HepG2 (cell line): ENCODE measurements at regions not wholly inside any gene's neighbourhood (a gene's known extent, or its start where the extent isn't known, plus 50 kb on each side); places are given as distances from the start of the nearest gene placed in this dataset.

Experiments
- ATAC-seq: fragments of 200-7000 bp; cut with Tn5 transposase; 3 replicates; pipeline ENCODE4 v1.9.1; 2020; ENCODE audit warnings: mild to moderate bottlenecking, moderate library complexity
- BruUV-seq: library from RNA; stranded (reverse); fragments of 400-500 nt; replicated peaks from 2 replicates; lab custom pipeline; 2021; lab: Mats Ljungman, UMichigan
- CTCF ChIA-PET: fragments of 300-600 bp; formaldehyde crosslinking; extraction: SDS; loops from one replicate; lab custom pipeline; 2021; ENCODE audit warnings: low total read pairs, inconsistent platforms, low intra/inter-chr PET ratio; lab: Yijun Ruan, JAX
- POLR2A ChIA-PET: fragments of 350-600 bp; sonication (Branson Sonifier 250); formaldehyde crosslinking; loops from one replicate; lab custom pipeline; 2020; ENCODE audit warnings: antibody characterized with exemption, inconsistent platforms; lab: Yijun Ruan, JAX
- DNase-seq: peaks from one replicate; pipeline ENCODE4 v3.0.0-alpha.2; 2015; ENCODE audit warnings: low spot score
- FAIRE-seq: peaks from 3 replicates; lab custom pipeline; 2011; peaks lifted over from hg19 to GRCh38; lab: Jason Lieb, UNC
- H2AFZ ChIP-seq: one replicate; pipeline ENCODE4 v1.6.1; 2011; ENCODE audit warnings: low read length, inconsistent platforms
- H3K27ac ChIP-seq: fragments of 300-600 bp; 3 replicates; pipeline ENCODE4 v1.8.0; 2011; ENCODE audit warnings: mixed run types, mild to moderate bottlenecking, mixed read lengths, low read length, inconsistent platforms; ENCODE audit not compliant: insufficient read depth; ENCODE audit errors: extremely low read length
- H3K27me3 ChIP-seq, 2 experiments: fragments of 200-600 bp in 1 of 2; 2 replicates in 1 of 2; 3 replicates in 1 of 2; pipeline versions ENCODE4 v1.6.0 to v1.8.0; 2011; ENCODE audit warnings: low read length in 2 of 2, mild to moderate bottlenecking in 2 of 2, moderate library complexity in 2 of 2, inconsistent platforms in 1 of 2; ENCODE audit not compliant: insufficient read depth in 2 of 2, control insufficient read depth in 1 of 2
- H3K36me3 ChIP-seq, 2 experiments: fragments of 200-600 bp in 1 of 2; replicated peaks in 1 of 2; 2 replicates in 1 of 2; 3 replicates in 1 of 2; pipeline versions ENCODE4 v1.5.1 to v1.8.0; 2011; ENCODE audit warnings: low read length in 2 of 2, inconsistent platforms in 1 of 2; ENCODE audit not compliant: insufficient read depth in 2 of 2, control insufficient read depth in 1 of 2
- H3K4me1 ChIP-seq: 2 replicates; pipeline ENCODE4 v1.5.1; 2012; ENCODE audit warnings: low read length, inconsistent platforms; ENCODE audit not compliant: insufficient read depth
- H3K4me2 ChIP-seq: 2 replicates; pipeline ENCODE4 v1.6.0; 2011; ENCODE audit warnings: low read depth, low read length, inconsistent platforms
- H3K4me3 ChIP-seq, 3 experiments: fragments of 200-600 bp in 1 of 3; sonication (generic), shearing (Covaris generic) in 1 of 3; replicated peaks in 1 of 3; 2 replicates each; pipeline ENCODE4 v1.5.1; 2011 to 2016; ENCODE audit warnings: low read length in 3 of 3, inconsistent platforms in 2 of 3, low read depth in 2 of 3, mild to moderate bottlenecking in 2 of 3, control low read depth in 1 of 3, mixed read lengths in 1 of 3; ENCODE audit not compliant: insufficient read depth in 1 of 3
- H3K79me2 ChIP-seq: one replicate; pipeline ENCODE4 v1.6.1; 2011; ENCODE audit warnings: low read length, inconsistent platforms; ENCODE audit not compliant: insufficient read depth
- H3K9ac ChIP-seq: 2 replicates; pipeline ENCODE4 v1.6.0; 2011; ENCODE audit warnings: mild to moderate bottlenecking, low read depth, low read length, inconsistent platforms; ENCODE audit not compliant: insufficient read depth
- H3K9me3 ChIP-seq: 2 replicates; pipeline ENCODE4 v1.5.1; 2012; ENCODE audit warnings: mild to moderate bottlenecking, low read length
- H4K20me1 ChIP-seq: 2 replicates; pipeline ENCODE4 v1.6.0; 2011; ENCODE audit warnings: inconsistent platforms, mild to moderate bottlenecking, low read length, moderate library complexity; ENCODE audit not compliant: insufficient read depth
- DPF2 ChIP-seq: sonication (generic); formaldehyde crosslinking; IDR thresholded peaks from 2 replicates; pipeline ENCODE4 v1.4.0; 2020; ENCODE audit warnings: mild to moderate bottlenecking, low read depth, missing genetic modification reagents, borderline replicate concordance
- MEIS2 ChIP-seq: sonication (generic); formaldehyde crosslinking; IDR thresholded peaks from 2 replicates; pipeline ENCODE4 v1.9.0; 2021; ENCODE audit warnings: mild to moderate bottlenecking, missing genetic modification reagents
- SNAI1 ChIP-seq: sonication (generic); formaldehyde crosslinking; IDR thresholded peaks from 2 replicates; pipeline ENCODE4 v1.5.0; 2020; ENCODE audit warnings: mild to moderate bottlenecking, missing genetic modification reagents, borderline replicate concordance
- ZFP82 ChIP-seq: sonication (generic); formaldehyde crosslinking; IDR thresholded peaks from 2 replicates; pipeline ENCODE4 v1.5.1; 2020; ENCODE audit warnings: mild to moderate bottlenecking, missing genetic modification reagents, borderline replicate concordance
- ZNF607 ChIP-seq: sonication (generic); formaldehyde crosslinking; IDR thresholded peaks from 2 replicates; pipeline ENCODE4 v1.5.1; 2020; ENCODE audit warnings: missing genetic modification reagents, mild to moderate bottlenecking, borderline replicate concordance
- WGBS: methylation state at CpG from one replicate; pipeline ENCODE4 v1.1.6; 2017; ENCODE audit warnings: low lambda C conversion rate; 5-methylcytosine and 5-hydroxymethylcytosine counted together
- in situ Hi-C: cut with HindIII; loops from 2 replicates; pipeline ENCODE4 v1.10.0; 2017; ENCODE audit warnings: low pct_unique_long_range_greater_than_20kb; ENCODE audit not compliant: extremely low pct_ligation_motif_present
- intact Hi-C: fragments of 100-400 bp; cut with micrococcal nuclease; formaldehyde crosslinking; loops from one replicate; pipeline ENCODE4 v1.10.0; 2022; ENCODE audit not compliant: unreplicated experiment
- TF ChIP-seq, protein P1 (sequence below): sonication (generic); formaldehyde crosslinking; IDR thresholded peaks from 2 replicates; pipeline ENCODE4 v1.4.0; 2020; ENCODE audit warnings: mild to moderate bottlenecking, missing genetic modification reagents
- TF ChIP-seq, protein P2 (sequence below): sonication (generic); formaldehyde crosslinking; IDR thresholded peaks from 2 replicates; pipeline ENCODE4 v1.5.0; 2020; ENCODE audit warnings: missing genetic modification reagents, mild to moderate bottlenecking, borderline replicate concordance

DNA sequence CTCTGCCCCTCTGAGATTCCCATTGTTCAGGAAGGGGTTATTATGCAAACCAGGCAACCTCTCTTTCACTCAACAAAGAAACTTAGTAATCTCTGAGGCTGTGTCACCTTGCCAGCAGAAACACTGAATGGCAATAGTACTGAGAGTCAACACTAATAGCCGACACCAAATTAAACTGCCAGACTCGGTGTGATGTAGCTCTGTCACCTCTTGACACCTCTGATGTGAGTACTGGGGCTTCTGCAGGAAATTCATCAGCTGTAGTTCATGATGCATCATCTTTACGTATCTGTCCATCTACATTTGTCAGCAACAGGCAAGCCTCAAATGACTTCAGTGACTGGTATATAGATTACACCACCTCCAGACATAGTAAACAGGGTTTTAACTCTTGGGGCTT is 65.0 kb upstream of the ONECUT1 start:
- in situ Hi-C loops (no loop called here), intact Hi-C loops (no loop called here)
- no peaks in the 10 kb centered on the region for H3K79me2 ChIP-seq
- H4K20me1 ChIP-seq = no peaks in the 10 kb centered on the region
- 33% methylated on average over 2 of the region's 3 CpGs for WGBS
- no peaks in the 10 kb centered on the region for H3K4me1 ChIP-seq
- H3K9ac ChIP-seq = no peak overlapping the region
- no TSS peak for BruUV-seq
- no peaks in the 10 kb centered on the region; a peak in 2 of 5 replicates for H3K27me3 ChIP-seq
- no peak overlapping the region for H3K27ac ChIP-seq
- no peak overlapping the region for H3K4me2 ChIP-seq
- ATAC-seq (no peak), DNase-seq (no peak), FAIRE-seq (no peak)
- no peak overlapping the region for H2AFZ ChIP-seq
- ChIA-PET POLR2A (no interaction called here), CTCF (no interaction called here)
- no peaks in the 10 kb centered on the region for H3K36me3 ChIP-seq
- TF ChIP-seq, protein P1, sequence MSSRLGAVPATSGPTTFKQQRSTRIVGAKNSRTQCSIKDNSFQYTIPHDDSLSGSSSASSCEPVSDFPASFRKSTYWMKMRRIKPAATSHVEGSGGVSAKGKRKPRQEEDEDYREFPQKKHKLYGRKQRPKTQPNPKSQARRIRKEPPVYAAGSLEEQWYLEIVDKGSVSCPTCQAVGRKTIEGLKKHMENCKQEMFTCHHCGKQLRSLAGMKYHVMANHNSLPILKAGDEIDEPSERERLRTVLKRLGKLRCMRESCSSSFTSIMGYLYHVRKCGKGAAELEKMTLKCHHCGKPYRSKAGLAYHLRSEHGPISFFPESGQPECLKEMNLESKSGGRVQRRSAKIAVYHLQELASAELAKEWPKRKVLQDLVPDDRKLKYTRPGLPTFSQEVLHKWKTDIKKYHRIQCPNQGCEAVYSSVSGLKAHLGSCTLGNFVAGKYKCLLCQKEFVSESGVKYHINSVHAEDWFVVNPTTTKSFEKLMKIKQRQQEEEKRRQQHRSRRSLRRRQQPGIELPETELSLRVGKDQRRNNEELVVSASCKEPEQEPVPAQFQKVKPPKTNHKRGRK = no peak
- no peak for TF ChIP-seq DPF2 (CRISPR knock-in tag)
- TF ChIP-seq ZFP82 (CRISPR knock-in tag) = no peak
- TF ChIP-seq MEIS2 (CRISPR knock-in tag) = no peak
- TF ChIP-seq, protein P2, sequence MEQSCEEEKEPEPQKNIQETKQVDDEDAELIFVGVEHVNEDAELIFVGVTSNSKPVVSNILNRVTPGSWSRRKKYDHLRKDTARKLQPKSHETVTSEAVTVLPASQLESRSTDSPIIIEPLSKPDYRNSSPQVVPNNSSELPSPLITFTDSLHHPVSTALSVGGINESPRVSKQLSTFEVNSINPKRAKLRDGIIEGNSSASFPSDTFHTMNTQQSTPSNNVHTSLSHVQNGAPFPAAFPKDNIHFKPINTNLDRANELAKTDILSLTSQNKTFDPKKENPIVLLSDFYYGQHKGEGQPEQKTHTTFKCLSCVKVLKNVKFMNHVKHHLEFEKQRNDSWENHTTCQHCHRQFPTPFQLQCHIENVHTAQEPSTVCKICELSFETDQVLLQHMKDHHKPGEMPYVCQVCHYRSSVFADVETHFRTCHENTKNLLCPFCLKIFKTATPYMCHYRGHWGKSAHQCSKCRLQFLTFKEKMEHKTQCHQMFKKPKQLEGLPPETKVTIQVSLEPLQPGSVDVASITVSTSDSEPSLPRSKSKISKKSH (CRISPR knock-in tag) = no peak
- no peak for TF ChIP-seq SNAI1 (CRISPR knock-in tag)
- no peak for TF ChIP-seq ZNF607 (CRISPR knock-in tag)
- H3K4me3 ChIP-seq = no peak overlapping the region
- H3K9me3 ChIP-seq = no peaks in the 10 kb centered on the region
